ENCODE measurements at regions not wholly inside any gene's neighbourhood (a gene's known extent, or its start where the extent isn't known, plus 50 kb on each side); places are given as distances from the start of the nearest gene placed in this dataset.

DNA sequence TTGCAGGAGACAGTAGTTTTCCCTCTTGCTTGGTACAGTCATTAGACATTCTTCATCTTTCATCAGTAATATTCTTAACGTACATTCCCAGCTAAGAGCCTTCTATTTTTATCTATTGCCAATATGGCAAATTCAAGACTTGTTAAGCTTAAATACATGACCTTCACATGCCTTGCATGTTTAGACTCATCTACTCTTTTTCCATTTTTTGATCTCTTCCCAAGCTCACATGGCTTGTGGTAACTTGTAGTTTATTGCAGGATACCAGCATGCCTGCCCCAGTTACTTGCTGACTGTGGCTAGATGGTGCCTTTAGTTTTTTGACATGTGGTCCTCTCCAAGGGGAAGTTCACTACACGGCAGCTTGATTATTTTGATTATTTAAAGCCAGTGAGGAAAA lies 729.0 kb downstream of the SLC6A15 start:
- TF ChIP-seq POLR2AphosphoS5 (IDR thresholded peaks at IDR 0.05; ENCODE audit: borderline replicate concordance, low read depth, low read length) (no peak), EZH2 (IDR thresholded peaks at IDR 0.05) (no peak), FOXP2 (optimal IDR thresholded peaks at IDR 0.05; ENCODE audit: control extremely low read depth, extremely low read length, insufficient read depth) (no peak)
